ENCODE measurements at regions not wholly inside any gene's neighbourhood (a gene's known extent, or its start where the extent isn't known, plus 50 kb on each side); places are given as distances from the start of the nearest gene placed in this dataset.

GRCh38 chr6:22958677-22959076 lies 389.3 kb downstream of the HDGFL1 start:
- Mint-ChIP-seq H3K4me1 (peaks cover 23% of the 10 kb centered on the region), H3K36me3 (ENCODE audit: low read depth) (no peaks in the 10 kb centered on the region), H3K27me3 (peaks cover 2% of the 10 kb centered on the region), H3K4me3 (no peak overlapping the region), H3K27ac (no peak overlapping the region), H3K9me3 (ENCODE audit: low read depth) (peaks cover 12% of the 10 kb centered on the region)
- ATAC-seq (no peak), DNase-seq (no peak)
- POLR2A ChIA-PET: no interaction called here
- intact Hi-C loops (cut with DNase I, micrococcal nuclease): no loop called here
- CTCF ChIA-PET: interaction anchor here (0.5 to 1.2 kb wide), 2 partner anchors 8 to 1628 kb away, joined by 3 read pairs; no protein-coding TSS in a partner anchor

GRCh38 chr6:22959571-22959970 lies 390.2 kb downstream of the HDGFL1 start:
- Mint-ChIP-seq H3K27me3 (peaks cover 2% of the 10 kb centered on the region), H3K36me3 (ENCODE audit: low read depth) (no peaks in the 10 kb centered on the region), H3K9me3 (ENCODE audit: low read depth) (peaks cover 12% of the 10 kb centered on the region), H3K4me1 (peaks cover 22% of the 10 kb centered on the region), H3K4me3 (no peak overlapping the region), H3K27ac (no peak overlapping the region)
- POLR2A ChIA-PET: no interaction called here
- CTCF ChIA-PET: interaction anchor here (1.2 kb wide), 1 partner anchor 9 kb away, joined by 3 read pairs; no protein-coding TSS in a partner anchor
- no peak for DNase-seq
- no peak for ATAC-seq
- intact Hi-C loops (cut with DNase I, micrococcal nuclease): no loop called here

GRCh38 chr6:22964334-22964733 lies 395.0 kb downstream of the HDGFL1 start:
- ChIA-PET CTCF (no interaction called here), POLR2A (no interaction called here)
- DNase-seq (no peak), ATAC-seq (no peak)
- H3K27me3 Mint-ChIP-seq: peaks cover 3% of the 10 kb centered on the region
- H3K27ac Mint-ChIP-seq: no peak overlapping the region
- H3K36me3 Mint-ChIP-seq (ENCODE audit: low read depth): no peaks in the 10 kb centered on the region
- no peaks in the 10 kb centered on the region for H3K4me1 Mint-ChIP-seq
- no peaks in the 10 kb centered on the region for H3K9me3 Mint-ChIP-seq (ENCODE audit: low read depth)
- intact Hi-C loops (cut with DNase I, micrococcal nuclease): no loop called here
- H3K4me3 Mint-ChIP-seq: no peak overlapping the region

- ChIA-PET POLR2A (interaction anchor here (0.5 kb wide), 1 partner anchor 1056 kb away, joined by 4 read pairs; no protein-coding TSS in a partner anchor), CTCF (no interaction called here)
- ATAC-seq (no peak), DNase-seq (no peak)
- Mint-ChIP-seq H3K36me3 (ENCODE audit: low read depth) (no peaks in the 10 kb centered on the region), H3K4me1 (no peaks in the 10 kb centered on the region), H3K4me3 (no peak overlapping the region), H3K9me3 (ENCODE audit: low read depth) (no peaks in the 10 kb centered on the region), H3K27me3 (peaks cover 3% of the 10 kb centered on the region), H3K27ac (no peak overlapping the region)
- intact Hi-C loops (cut with DNase I, micrococcal nuclease): no loop called here
Measured at GRCh38 chr6:22965889-22966288, 396.5 kb downstream of the HDGFL1 start.

- ATAC-seq (no peak), DNase-seq (no peak)
- no peaks in the 10 kb centered on the region for H3K9me3 Mint-ChIP-seq (ENCODE audit: low read depth)
- ChIA-PET CTCF (no interaction called here), POLR2A (no interaction called here)
- no peak overlapping the region for H3K27ac Mint-ChIP-seq
- H3K27me3 Mint-ChIP-seq: peaks cover 3% of the 10 kb centered on the region
- intact Hi-C loops (cut with DNase I, micrococcal nuclease): no loop called here
- H3K36me3 Mint-ChIP-seq (ENCODE audit: low read depth): no peaks in the 10 kb centered on the region
- H3K4me3 Mint-ChIP-seq: no peak overlapping the region
- H3K4me1 Mint-ChIP-seq: no peaks in the 10 kb centered on the region
Measured at GRCh38 chr6:22966691-22967422, 397.5 kb downstream of the HDGFL1 start.

- no peaks in the 10 kb centered on the region for H3K27me3 Mint-ChIP-seq
- POLR2A ChIA-PET: no interaction called here
- DNase-seq: no peak
- H3K9me3 Mint-ChIP-seq (ENCODE audit: low read depth): no peaks in the 10 kb centered on the region
- intact Hi-C loops (cut with DNase I, micrococcal nuclease): no loop called here
- H3K36me3 Mint-ChIP-seq (ENCODE audit: low read depth): no peaks in the 10 kb centered on the region
- no peaks in the 10 kb centered on the region for H3K4me1 Mint-ChIP-seq
- H3K4me3 Mint-ChIP-seq: no peak overlapping the region
- CTCF ChIA-PET: interaction anchor here (0.7 kb wide), 1 partner anchor 54 kb away, joined by 3 read pairs; no protein-coding TSS in a partner anchor
- H3K27ac Mint-ChIP-seq: no peak overlapping the region
- no peak for ATAC-seq
Measured at GRCh38 chr6:22970004-22970403, 400.6 kb downstream of the HDGFL1 start.

- CTCF ChIA-PET: no interaction called here
- H3K27me3 Mint-ChIP-seq: no peaks in the 10 kb centered on the region
- H3K4me3 Mint-ChIP-seq: no peak overlapping the region
- H3K27ac Mint-ChIP-seq: no peak overlapping the region
- H3K4me1 Mint-ChIP-seq: no peaks in the 10 kb centered on the region
- ATAC-seq (no peak), DNase-seq (no peak)
- no peaks in the 10 kb centered on the region for H3K9me3 Mint-ChIP-seq (ENCODE audit: low read depth)
- no peaks in the 10 kb centered on the region for H3K36me3 Mint-ChIP-seq (ENCODE audit: low read depth)
- intact Hi-C loops (cut with DNase I, micrococcal nuclease): no loop called here
- POLR2A ChIA-PET: no interaction called here
Measured at GRCh38 chr6:22972771-22973170, 403.4 kb downstream of the HDGFL1 start.

- intact Hi-C loops (cut with DNase I, micrococcal nuclease): no loop called here
- H3K9me3 Mint-ChIP-seq (ENCODE audit: low read depth): peaks cover 3% of the 10 kb centered on the region
- H3K4me3 Mint-ChIP-seq: no peak overlapping the region
- no peaks in the 10 kb centered on the region for H3K27me3 Mint-ChIP-seq
- ChIA-PET CTCF (no interaction called here), POLR2A (no interaction called here)
- no peak overlapping the region for H3K27ac Mint-ChIP-seq
- H3K36me3 Mint-ChIP-seq (ENCODE audit: low read depth): no peaks in the 10 kb centered on the region
- DNase-seq (no peak), ATAC-seq (no peak)
- H3K4me1 Mint-ChIP-seq: no peaks in the 10 kb centered on the region
Measured at GRCh38 chr6:22975079-22975478, 405.7 kb downstream of the HDGFL1 start.

GRCh38 chr6:22980446-22980845 lies 411.1 kb downstream of the HDGFL1 start:
- DNase-seq (no peak), ATAC-seq (no peak)
- H3K36me3 Mint-ChIP-seq (ENCODE audit: low read depth): peaks cover 1% of the 10 kb centered on the region
- no peaks in the 10 kb centered on the region for H3K27me3 Mint-ChIP-seq
- intact Hi-C loops (cut with DNase I, micrococcal nuclease): no loop called here
- no peak overlapping the region for H3K27ac Mint-ChIP-seq
- peaks cover 4% of the 10 kb centered on the region for H3K9me3 Mint-ChIP-seq (ENCODE audit: low read depth)
- POLR2A ChIA-PET: no interaction called here
- no peak overlapping the region for H3K4me3 Mint-ChIP-seq
- H3K4me1 Mint-ChIP-seq: no peaks in the 10 kb centered on the region
- CTCF ChIA-PET: no interaction called here

GRCh38 chr6:23002044-23002619 lies 432.8 kb downstream of the HDGFL1 start:
- Mint-ChIP-seq H3K36me3 (ENCODE audit: low read depth) (no peaks in the 10 kb centered on the region), H3K9me3 (ENCODE audit: low read depth) (no peaks in the 10 kb centered on the region), H3K4me1 (no peaks in the 10 kb centered on the region), H3K27me3 (no peaks in the 10 kb centered on the region), H3K27ac (no peak overlapping the region), H3K4me3 (no peak overlapping the region)
- ChIA-PET CTCF (no interaction called here), POLR2A (no interaction called here)
- ATAC-seq: no peak
- intact Hi-C loops (cut with DNase I, micrococcal nuclease): no loop called here
- DNase-seq: no peak

GRCh38 chr6:23003671-23004467 lies 434.5 kb downstream of the HDGFL1 start:
- Mint-ChIP-seq H3K4me1 (no peaks in the 10 kb centered on the region), H3K27me3 (no peaks in the 10 kb centered on the region), H3K27ac (no peak overlapping the region), H3K36me3 (ENCODE audit: low read depth) (no peaks in the 10 kb centered on the region), H3K4me3 (no peak overlapping the region), H3K9me3 (ENCODE audit: low read depth) (no peaks in the 10 kb centered on the region)
- DNase-seq: no peak
- ChIA-PET CTCF (no interaction called here), POLR2A (no interaction called here)
- ATAC-seq: no peak
- intact Hi-C loops (cut with DNase I, micrococcal nuclease): no loop called here

GRCh38 chr6:23006656-23007055 lies 437.3 kb downstream of the HDGFL1 start:
- Mint-ChIP-seq H3K36me3 (ENCODE audit: low read depth) (no peaks in the 10 kb centered on the region), H3K27me3 (no peaks in the 10 kb centered on the region), H3K4me1 (no peaks in the 10 kb centered on the region), H3K27ac (no peak overlapping the region), H3K9me3 (ENCODE audit: low read depth) (no peaks in the 10 kb centered on the region), H3K4me3 (no peak overlapping the region)
- no peak for DNase-seq
- intact Hi-C loops (cut with DNase I, micrococcal nuclease): no loop called here
- ChIA-PET POLR2A (no interaction called here), CTCF (no interaction called here)
- no peak for ATAC-seq

Measured in activated CD4-positive, alpha-beta T cell treated with anti-CD3 and anti-CD28 coated beads for 36 hours (primary cell).